MG63 (cell line): ENCODE measurements at regions not wholly inside any gene's neighbourhood (a gene's known extent, or its start where the extent isn't known, plus 50 kb on each side); places are given as distances from the start of the nearest gene placed in this dataset.

ENCODE experiments used
- DNase-seq: peaks from one replicate; pipeline ENCODE4 v3.0.0-alpha.2; 2020
- H3K27me3 ChIP-seq: fragments of 250-450 bp; sonication (Bioruptor Pico); 2 replicates; pipeline ENCODE4 v1.5.1; 2020; ENCODE audit warnings: mild to moderate bottlenecking, moderate library complexity
- H3K36me3 ChIP-seq: fragments of 250-450 bp; sonication (Bioruptor Pico); 2 replicates; pipeline ENCODE4 v1.5.1; 2020; ENCODE audit warnings: mild to moderate bottlenecking, moderate library complexity
- H3K4me3 ChIP-seq: fragments of 250-450 bp; sonication (Bioruptor Pico); 2 replicates; pipeline ENCODE4 v1.5.1; 2020; ENCODE audit warnings: mild to moderate bottlenecking, moderate library complexity
- H3K9me3 ChIP-seq: fragments of 250-450 bp; sonication (Bioruptor Pico); 2 replicates; pipeline ENCODE4 v1.5.1; 2020; ENCODE audit warnings: mild to moderate bottlenecking, moderate library complexity

DNA sequence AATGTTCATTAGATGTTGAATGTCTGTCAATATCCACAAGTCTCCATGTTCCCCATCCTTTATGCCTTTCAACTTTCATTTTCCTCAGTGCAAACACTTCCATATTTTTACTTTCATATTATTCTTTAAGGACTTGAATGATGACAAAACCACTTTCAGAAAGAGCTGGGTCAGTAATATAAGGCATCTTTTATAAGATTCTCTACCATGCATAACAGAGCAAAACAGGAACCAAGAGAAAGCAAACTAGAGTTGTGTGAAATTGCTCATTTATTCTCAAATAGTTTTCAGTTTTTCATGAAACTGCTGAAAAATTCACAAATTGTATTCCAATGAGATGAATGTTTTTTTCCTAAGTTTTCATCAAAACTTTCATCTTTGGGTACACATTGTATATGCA lies 1247.6 kb downstream of the PCDH17 start:
- no peaks in the 10 kb centered on the region for H3K36me3 ChIP-seq
- H3K9me3 ChIP-seq = no peaks in the 10 kb centered on the region
- no peak for DNase-seq
- no peaks in the 10 kb centered on the region for H3K27me3 ChIP-seq
- no peak overlapping the region for H3K4me3 ChIP-seq

DNA sequence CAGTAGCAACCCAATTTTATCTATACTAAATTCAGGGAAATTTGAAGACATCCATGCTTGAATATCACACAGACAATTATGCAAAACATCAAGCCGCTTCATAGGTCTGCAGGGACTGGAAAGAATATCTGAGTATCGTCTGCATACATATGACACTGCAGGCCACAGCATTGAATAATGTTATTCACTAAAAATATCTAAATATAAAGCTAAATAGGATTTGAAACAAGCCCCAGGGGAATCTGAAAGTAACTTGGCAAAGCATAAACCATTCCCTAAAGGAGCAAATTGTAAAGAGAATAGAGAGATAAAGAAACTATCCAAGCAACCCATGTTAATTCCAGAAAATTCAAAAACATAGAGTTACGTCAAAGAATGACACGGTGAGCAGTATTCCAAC lies 1251.0 kb downstream of the PCDH17 start:
- Histone ChIP-seq H3K27me3 (no peaks in the 10 kb centered on the region), H3K4me3 (no peak overlapping the region), H3K9me3 (no peaks in the 10 kb centered on the region), H3K36me3 (no peaks in the 10 kb centered on the region)
- no peak for DNase-seq

DNA sequence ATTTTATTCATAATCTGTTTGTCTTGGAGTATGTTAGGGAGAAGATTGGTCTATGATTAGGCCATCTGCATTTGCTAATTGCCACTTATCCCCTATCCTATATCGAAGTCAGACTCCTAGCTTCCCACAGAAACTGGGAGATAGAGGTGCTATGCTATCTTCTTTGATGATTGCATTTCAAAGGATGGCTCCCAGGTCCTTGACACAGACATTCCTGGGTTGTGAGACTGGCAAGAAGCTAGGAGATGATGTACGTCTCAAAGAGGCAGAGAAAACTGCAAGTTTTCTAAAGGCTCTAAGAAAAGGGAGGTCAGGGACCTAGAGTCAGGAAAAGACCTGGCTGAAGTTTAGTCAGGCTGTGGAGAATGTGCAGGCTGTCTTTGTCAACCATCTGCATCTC lies 1251.9 kb downstream of the PCDH17 start:
- H3K9me3 ChIP-seq = no peaks in the 10 kb centered on the region
- no peak for DNase-seq
- no peaks in the 10 kb centered on the region for H3K36me3 ChIP-seq
- no peaks in the 10 kb centered on the region for H3K27me3 ChIP-seq
- no peak overlapping the region for H3K4me3 ChIP-seq

DNA sequence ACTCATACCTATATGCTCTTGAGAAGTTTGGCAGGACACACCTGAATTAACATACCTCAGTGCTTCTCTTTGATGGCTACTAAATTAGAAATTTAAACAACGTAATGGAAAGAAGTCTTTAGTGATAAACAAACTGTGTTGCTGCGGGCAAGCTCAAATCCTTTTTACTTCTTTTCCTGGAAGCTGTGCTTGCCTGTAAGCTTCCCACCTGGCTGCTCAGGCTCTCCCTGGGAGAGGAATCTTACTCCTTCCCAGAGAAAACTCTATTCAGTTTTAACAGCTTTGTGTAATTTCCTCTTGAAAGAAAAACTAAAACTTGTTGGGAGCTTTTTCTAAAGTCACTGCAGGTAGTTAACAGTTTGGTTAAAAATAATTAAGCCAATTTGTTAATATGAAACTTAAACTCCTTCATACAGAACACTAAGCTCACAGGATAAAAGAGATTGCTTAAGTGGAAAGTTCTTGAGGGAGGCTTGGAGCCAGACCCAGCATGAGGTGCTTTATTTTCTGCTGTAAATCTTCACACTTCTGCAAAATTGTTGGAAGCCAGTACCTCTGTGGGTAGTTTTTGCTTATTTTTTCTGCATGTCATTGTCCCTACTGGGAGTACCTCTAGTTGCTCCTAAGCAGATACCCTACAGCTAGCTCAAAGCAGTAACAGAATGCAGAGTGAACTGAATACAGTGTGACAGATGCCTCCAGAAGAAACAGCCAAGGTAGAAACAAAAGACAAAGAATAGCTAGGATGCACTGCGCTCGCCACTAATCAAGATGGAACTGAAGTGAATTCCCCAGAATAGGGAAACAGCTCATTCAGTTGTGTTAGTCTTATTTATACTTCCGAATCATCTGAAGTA lies 1253.0 kb downstream of the PCDH17 start:
- H3K27me3 ChIP-seq = no peaks in the 10 kb centered on the region
- H3K36me3 ChIP-seq = no peaks in the 10 kb centered on the region
- H3K4me3 ChIP-seq = no peak overlapping the region
- H3K9me3 ChIP-seq = no peaks in the 10 kb centered on the region
- no peak for DNase-seq

DNA sequence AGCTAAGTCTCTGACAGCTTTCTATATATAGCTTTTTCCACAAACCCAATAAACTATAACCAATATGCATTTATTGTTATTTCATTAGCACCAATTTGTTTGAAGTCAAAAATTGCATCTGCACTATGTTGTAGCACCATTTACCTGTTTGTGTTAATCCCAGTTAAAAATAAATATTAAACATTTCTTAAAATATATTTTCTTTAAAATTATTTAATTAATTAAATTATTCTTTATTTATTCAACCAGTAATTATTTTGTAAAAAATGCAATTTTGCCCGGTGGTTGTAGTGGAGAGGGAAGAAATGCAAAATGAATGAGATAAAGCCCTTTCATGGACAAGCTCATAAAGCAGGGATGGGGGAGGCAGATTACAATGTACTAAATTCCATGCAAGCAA lies 1257.9 kb downstream of the PCDH17 start:
- no peaks in the 10 kb centered on the region for H3K27me3 ChIP-seq
- H3K36me3 ChIP-seq = no peaks in the 10 kb centered on the region
- no peak for DNase-seq
- no peak overlapping the region for H3K4me3 ChIP-seq
- H3K9me3 ChIP-seq = no peaks in the 10 kb centered on the region

DNA sequence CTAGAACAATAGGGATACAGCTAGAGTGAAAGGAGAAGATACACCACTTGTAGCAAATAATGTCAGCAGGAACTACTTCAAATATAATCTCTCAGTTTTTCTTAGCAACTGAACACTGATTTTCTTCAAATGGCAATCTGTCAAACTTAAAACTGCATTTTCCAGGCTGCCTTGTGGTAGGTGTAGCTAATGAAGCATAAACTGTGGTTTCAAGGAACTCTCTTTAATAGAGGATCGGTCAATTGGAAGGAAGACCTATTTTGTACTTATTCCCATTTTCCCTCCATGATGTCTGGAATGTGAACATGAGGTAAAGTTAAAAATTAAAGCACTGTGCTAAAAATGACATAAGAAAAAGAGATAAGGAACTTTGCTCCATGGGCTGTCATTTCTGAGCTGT lies 1261.9 kb downstream of the PCDH17 start:
- no peaks in the 10 kb centered on the region for H3K9me3 ChIP-seq
- DNase-seq = no peak
- 0 out of 2 replicates have a peak, but pooled peaks cover 3% of the 10 kb centered on the region for H3K27me3 ChIP-seq
- no peaks in the 10 kb centered on the region for H3K36me3 ChIP-seq
- no peak overlapping the region for H3K4me3 ChIP-seq

DNA sequence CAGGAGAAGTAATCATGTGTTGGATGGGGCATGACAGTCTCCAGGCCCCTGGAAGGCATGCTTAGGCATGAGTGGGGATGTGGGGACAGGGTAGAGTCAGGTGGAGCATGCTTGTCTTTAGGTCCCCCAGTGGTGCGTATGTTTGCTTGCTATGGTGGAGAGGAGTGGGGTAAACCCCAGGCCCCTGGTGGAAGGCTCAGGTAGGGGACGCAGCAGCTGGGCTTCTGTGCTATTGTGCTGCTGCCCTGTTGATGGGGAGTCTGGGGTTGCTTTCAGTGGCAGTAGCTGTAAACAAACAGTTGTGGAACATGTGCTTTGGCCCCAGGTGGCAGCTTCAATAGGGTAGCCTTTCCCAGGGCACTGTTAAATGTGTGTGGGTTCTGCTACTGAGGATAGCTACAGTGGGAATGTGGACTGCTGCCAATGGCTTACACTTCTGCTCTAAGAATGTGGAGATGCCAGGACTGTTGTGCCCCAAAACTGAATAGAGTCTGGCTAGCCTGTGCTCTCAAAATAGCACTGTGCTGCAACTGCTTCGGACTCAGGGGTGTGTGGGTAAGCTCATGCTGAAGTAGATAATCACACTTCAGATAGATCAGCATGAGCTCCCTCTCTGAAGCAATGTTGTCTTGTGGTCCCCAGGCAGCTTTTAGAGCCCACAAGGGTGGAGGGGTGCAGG lies 1257.3 kb downstream of the DIAPH3 start:
- Histone ChIP-seq H3K4me3 (no peak overlapping the region), H3K9me3 (no peaks in the 10 kb centered on the region; the same call in 1 of the 2 replicates), H3K27me3 (no peaks in the 10 kb centered on the region), H3K36me3 (no peaks in the 10 kb centered on the region)
- no peak for DNase-seq

DNA sequence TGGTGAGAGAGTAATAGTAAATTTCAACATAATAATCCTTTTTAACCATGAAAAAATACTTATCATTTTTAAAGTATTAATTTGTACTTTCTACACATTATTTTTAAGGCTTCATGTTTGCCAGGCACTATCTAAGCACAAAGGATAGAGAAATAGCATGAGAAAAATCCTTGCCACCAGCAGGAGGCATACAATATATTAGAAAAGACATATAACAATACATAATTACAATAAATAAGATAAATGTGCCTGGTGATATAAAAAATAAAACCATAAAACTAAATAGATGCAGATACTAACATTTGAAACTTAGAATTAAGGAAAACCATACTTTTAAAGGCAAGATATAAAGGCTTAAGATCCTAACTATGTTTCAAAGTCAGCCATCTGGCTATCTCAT lies 1256.4 kb downstream of the DIAPH3 start:
- Histone ChIP-seq H3K9me3 (no peaks in the 10 kb centered on the region), H3K27me3 (no peaks in the 10 kb centered on the region), H3K4me3 (no peak overlapping the region), H3K36me3 (no peaks in the 10 kb centered on the region)
- no peak for DNase-seq

DNA sequence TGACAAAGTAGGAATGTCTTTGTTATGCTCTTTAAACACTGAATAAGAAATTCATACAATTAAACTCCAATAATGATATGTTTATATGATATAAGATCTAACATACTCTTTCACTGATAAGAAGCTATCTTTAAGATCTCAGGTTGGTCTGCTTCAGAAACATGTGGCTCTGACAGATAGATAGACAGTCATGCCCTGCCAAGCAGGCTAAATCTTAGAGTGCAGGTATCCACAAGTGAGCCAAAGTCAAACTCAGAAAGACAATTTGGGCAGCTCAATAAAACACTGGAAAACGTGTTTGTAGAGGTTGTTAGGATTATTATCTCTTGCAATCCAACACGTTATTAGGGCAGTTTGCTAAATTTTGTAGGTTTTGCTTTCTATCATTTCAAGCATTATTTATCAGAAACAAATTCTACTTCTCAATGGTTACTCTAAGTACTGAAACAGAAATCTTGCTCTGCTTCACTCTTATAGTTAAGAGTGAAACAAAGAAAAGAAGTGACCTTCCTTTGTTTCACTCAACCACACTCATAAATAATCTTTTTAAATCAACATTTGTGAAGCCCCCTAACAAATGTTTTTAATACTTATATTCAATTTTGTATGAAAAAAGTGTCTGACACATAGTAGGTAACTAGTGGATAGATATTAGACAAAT lies 1255.6 kb downstream of the DIAPH3 start:
- Histone ChIP-seq H3K36me3 (no peaks in the 10 kb centered on the region), H3K27me3 (no peaks in the 10 kb centered on the region)
- DNase-seq = no peak

DNA sequence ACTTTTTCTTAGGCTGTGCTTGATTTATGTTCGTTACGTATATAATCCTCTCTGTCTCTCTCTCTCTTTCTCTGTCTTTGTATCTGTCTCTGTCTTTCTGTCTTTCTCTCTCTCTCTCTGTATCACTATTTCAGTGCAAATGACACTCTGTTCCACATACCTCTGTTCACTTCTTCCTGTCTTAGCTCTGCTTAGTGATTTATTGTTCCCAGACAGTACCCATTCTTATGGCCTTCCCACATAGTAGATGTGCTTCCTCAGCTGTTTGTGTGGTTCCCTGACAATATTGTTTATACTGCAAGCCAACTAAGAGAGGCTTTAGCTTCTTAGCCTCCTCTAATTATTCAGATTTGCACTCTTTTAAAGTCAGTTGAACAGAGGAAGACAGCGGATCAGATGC lies 1244.2 kb downstream of the DIAPH3 start:
- H3K4me3 ChIP-seq = no peak overlapping the region
- H3K27me3 ChIP-seq = no peaks in the 10 kb centered on the region
- DNase-seq = no peak
- no peaks in the 10 kb centered on the region for H3K9me3 ChIP-seq
- H3K36me3 ChIP-seq = no peaks in the 10 kb centered on the region

More for the DNA sequence above, 1255.6 kb downstream of the DIAPH3 start:
- Histone ChIP-seq H3K4me3 (no peak overlapping the region), H3K9me3 (no peaks in the 10 kb centered on the region)

DNA sequence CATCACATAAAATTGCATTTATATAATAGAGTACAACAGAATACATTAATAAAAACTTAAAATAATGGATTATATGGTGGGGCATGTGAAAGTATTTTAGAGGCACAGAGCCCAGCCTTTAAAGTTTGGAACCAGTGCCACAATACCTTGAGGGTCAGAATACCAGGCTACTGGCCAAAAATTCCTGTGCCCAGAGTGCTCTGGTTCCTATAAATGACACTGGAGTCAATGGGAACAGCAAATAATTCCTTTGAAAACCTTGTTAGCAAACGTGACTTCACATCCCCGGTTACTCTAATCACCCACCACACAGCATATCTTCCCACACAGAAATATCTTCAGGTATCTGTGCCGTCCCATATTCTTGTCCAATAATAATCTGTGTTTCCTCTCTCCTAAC lies 1242.6 kb downstream of the DIAPH3 start:
- no peak overlapping the region for H3K4me3 ChIP-seq
- H3K36me3 ChIP-seq = no peaks in the 10 kb centered on the region
- no peak for DNase-seq
- H3K27me3 ChIP-seq = no peaks in the 10 kb centered on the region
- H3K9me3 ChIP-seq = no peaks in the 10 kb centered on the region

DNA sequence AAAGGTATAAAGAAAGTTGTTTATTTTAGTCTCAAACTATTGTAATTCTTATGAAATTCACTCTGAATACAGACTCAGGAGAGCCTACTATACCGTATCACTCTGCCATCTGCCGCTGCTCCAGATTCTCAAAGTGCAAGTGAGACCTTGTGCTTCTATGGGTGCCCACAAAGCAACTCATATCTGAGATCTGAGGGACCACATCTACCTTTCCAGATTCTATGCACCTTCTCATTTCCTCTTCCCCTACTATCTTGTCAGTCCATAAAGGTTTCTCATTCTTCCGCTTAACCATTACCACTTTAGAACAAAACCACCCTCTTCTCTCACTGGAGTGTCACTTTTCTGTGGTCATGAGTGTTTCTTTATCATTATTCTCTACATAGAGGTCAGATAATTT lies 1236.9 kb downstream of the DIAPH3 start:
- no peaks in the 10 kb centered on the region for H3K36me3 ChIP-seq
- no peak overlapping the region for H3K4me3 ChIP-seq
- DNase-seq = no peak

DNA sequence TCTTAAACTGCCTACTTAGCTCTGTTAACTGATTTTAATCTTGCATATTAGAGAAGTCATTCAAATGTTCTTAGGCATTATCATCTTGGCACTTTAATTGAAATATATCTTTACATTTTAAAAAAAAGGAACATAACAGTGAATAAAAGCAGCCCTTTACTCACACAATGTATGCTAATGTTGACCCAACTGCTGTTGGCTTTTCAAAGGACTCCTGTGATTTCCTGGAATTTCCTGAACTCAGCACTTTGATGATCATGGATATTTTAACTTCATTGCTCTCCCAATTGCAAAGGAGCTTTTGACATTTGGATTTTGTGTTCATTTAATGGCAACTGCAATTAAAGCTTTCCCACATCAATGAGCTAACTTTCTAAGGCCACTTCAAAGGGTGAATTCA lies 1230.3 kb downstream of the DIAPH3 start:
- H3K9me3 ChIP-seq = no peaks in the 10 kb centered on the region
- DNase-seq = no peak
- H3K36me3 ChIP-seq = no peaks in the 10 kb centered on the region

More for the DNA sequence above, 1236.9 kb downstream of the DIAPH3 start:
- Histone ChIP-seq H3K27me3 (no peaks in the 10 kb centered on the region), H3K9me3 (no peaks in the 10 kb centered on the region)

DNA sequence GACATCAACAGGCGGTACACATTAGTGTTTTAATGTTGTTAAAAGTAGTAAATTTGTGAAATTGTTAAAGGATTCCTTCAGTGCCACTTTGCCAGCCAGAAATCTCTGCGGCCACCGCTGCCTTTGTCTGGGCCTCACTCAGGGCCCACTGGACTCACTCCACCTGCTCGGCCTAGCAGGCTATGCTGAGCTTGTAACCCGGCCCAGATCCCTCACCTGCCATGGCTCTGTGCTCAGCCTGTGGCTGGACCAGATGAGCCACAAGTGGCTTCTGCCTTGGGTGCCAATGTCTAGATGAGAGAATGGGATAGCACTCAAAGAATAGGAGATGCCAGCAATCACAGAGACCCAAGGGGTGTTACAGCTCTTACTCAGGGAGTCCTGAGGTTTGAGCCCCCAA lies 1228.0 kb downstream of the DIAPH3 start:
- no peak overlapping the region for H3K4me3 ChIP-seq
- no peaks in the 10 kb centered on the region for H3K9me3 ChIP-seq
- DNase-seq = no peak
- no peaks in the 10 kb centered on the region for H3K36me3 ChIP-seq
- H3K27me3 ChIP-seq = no peaks in the 10 kb centered on the region

More for the DNA sequence above, 1230.3 kb downstream of the DIAPH3 start:
- no peaks in the 10 kb centered on the region for H3K27me3 ChIP-seq
- H3K4me3 ChIP-seq = no peak overlapping the region

DNA sequence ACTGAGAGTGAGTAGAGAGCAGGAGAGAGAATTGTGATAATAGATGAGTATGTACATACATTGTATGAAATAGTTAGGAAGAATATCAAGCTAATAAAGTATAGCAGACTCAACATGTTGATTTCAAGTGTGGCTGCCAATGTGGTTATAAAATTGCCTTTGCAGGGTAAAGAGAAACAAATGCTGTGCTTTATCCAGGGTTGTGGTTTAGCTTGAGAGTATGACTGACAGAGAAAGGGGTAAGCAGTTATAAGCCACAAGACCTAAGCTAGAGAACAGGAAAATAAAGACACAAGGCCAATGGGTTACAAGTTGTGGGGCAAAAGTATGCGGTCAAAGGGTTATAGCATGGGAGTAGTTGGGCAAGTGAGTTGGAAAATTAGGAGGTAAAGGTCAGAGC lies 1217.5 kb downstream of the DIAPH3 start:
- H3K4me3 ChIP-seq = no peak overlapping the region
- DNase-seq = no peak
- H3K9me3 ChIP-seq = no peaks in the 10 kb centered on the region
- H3K36me3 ChIP-seq = no peaks in the 10 kb centered on the region
- H3K27me3 ChIP-seq = no peaks in the 10 kb centered on the region

DNA sequence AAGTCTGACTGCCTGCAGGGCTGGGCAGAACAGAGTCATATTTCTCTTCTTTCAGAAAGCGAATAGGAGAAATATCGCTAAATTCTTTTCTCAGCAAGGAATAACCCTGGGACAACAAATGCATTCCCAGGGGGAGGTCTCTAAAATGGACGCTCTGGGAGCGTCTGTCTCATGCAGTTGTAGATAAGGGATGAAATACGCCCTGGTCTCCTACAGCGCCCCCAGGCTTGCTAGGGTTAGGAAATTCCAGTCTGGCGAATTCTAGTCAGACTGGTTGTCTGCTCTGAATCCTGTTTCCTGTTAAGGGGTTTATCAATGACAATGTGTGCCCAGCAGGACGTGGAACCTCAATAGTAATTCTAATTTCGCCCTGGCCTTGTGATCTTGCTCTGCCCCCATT lies 1214.1 kb downstream of the DIAPH3 start:
- H3K9me3 ChIP-seq = no peaks in the 10 kb centered on the region
- H3K36me3 ChIP-seq = no peaks in the 10 kb centered on the region
- no peaks in the 10 kb centered on the region for H3K27me3 ChIP-seq
- no peak for DNase-seq
- H3K4me3 ChIP-seq = no peak overlapping the region

DNA sequence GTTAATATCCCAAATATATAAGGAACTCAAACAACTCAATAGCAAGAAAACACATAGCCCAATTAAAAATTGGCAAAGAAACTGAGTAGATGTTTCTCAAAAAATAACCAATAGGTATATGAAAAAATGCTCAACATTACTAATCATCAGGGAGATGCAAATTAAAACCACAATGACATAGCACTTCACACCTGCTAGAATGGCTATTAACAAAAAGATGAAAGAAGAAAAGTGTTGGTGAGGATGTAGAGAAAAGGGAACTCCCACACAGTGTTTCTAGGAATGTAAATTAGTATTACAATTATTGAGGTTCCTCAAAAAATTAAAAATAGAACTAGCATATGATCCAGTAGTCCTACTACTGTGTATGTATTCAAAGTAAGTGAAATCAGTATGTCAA lies 1212.8 kb downstream of the DIAPH3 start:
- no peaks in the 10 kb centered on the region for H3K9me3 ChIP-seq
- H3K36me3 ChIP-seq = no peaks in the 10 kb centered on the region
- no peak overlapping the region for H3K4me3 ChIP-seq
- no peaks in the 10 kb centered on the region for H3K27me3 ChIP-seq
- no peak for DNase-seq
